Transverse colon (tissue), 4 donors: ENCODE measurements at regions not wholly inside any gene's neighbourhood (a gene's known extent, or its start where the extent isn't known, plus 50 kb on each side); places are given as distances from the start of the nearest gene placed in this dataset.

Experiments used
- CTCF ChIP-seq, 5 experiments: fragments of 200-600 bp in 3 of 5; fragments of 450-650 bp in 2 of 5; sonication (generic) in 3 of 5; IDR thresholded peaks; 1 replicate in 2 of 5; 2 replicates in 3 of 5; pipeline ENCODE4 v1.5.1; 2016 to 2017; ENCODE audit warnings: antibody characterized with exemption in 5 of 5, inconsistent platforms in 3 of 5, mild to moderate bottlenecking in 2 of 5, moderate library complexity in 1 of 5
- EP300 ChIP-seq: sonication (generic); formaldehyde crosslinking; IDR thresholded peaks from one replicate; pipeline ENCODE4 v1.6.1; 2017; ENCODE audit warnings: antibody characterized with exemption, low read depth
- POLR2A ChIP-seq: fragments of 450-650 bp; IDR thresholded peaks from one replicate; pipeline ENCODE4 v1.6.1; 2016; ENCODE audit warnings: antibody characterized with exemption, mild to moderate bottlenecking, moderate library complexity
- POLR2AphosphoS5 ChIP-seq, 3 donors: sonication (generic); formaldehyde crosslinking; IDR thresholded peaks; one replicate each; pipeline ENCODE4 v1.6.1; 2016; ENCODE audit warnings: antibody characterized with exemption in 3 of 3

- TF ChIP-seq EP300 (no peak), POLR2A (no peak), CTCF (IDR thresholded peaks at IDR 0.05) (no peak), POLR2AphosphoS5 (IDR thresholded peaks at IDR 0.05) (no peak)
These were observed 120.4 kb downstream of the C9orf152 start for GRCh38 chr9:110087605-110088004.
